IPS DF 6.9 (cell line): ENCODE measurements at regions not wholly inside any gene's neighbourhood (a gene's known extent, or its start where the extent isn't known, plus 50 kb on each side); places are given as distances from the start of the nearest gene placed in this dataset.
A peak's percentile ranks its signal among the peaks of the same experiment; 100 is the strongest.

Experiments
- DNase-seq: peaks from one replicate; pipeline ENCODE4 v3.0.0-alpha.2; 2013; ENCODE audit warnings: low read depth, low spot score
- H3K27ac ChIP-seq: one replicate; pipeline ENCODE4 v1.5.1; 2013; ENCODE audit warnings: low read length, control low read depth
- H3K27me3 ChIP-seq: 2 replicates; pipeline ENCODE4 v1.6.1; 2013; ENCODE audit warnings: mild to moderate bottlenecking, low read length; ENCODE audit not compliant: control insufficient read depth, insufficient read depth
- H3K36me3 ChIP-seq: 2 replicates; pipeline ENCODE4 v1.6.1; 2013; ENCODE audit warnings: low read length; ENCODE audit not compliant: control insufficient read depth, insufficient read depth
- H3K4me1 ChIP-seq: 2 replicates; pipeline ENCODE4 v1.6.1; 2013; ENCODE audit warnings: low read length; ENCODE audit not compliant: control insufficient read depth, insufficient read depth
- H3K4me3 ChIP-seq: 2 replicates; pipeline ENCODE4 v1.5.1; 2013; ENCODE audit warnings: mild to moderate bottlenecking, low read length
- H3K9me3 ChIP-seq: 2 replicates; pipeline ENCODE4 v1.6.1; 2013; ENCODE audit warnings: low read length, inconsistent platforms; ENCODE audit not compliant: control insufficient read depth, insufficient read depth
- WGBS: extraction: QIAGEN DNeasy Blood & Tissue Kit; methylation state at CpG from one replicate; pipeline ENCODE4 v1.1.7; 2013; ENCODE audit warnings: mixed read lengths, missing lambda C conversion rate; ENCODE audit not compliant: insufficient read length, insufficient coverage; 5-methylcytosine and 5-hydroxymethylcytosine counted together

GRCh38 chr9:13606586-13606985 is 327.1 kb upstream of the MPDZ start:
- H3K4me3 ChIP-seq, result no peak overlapping the region
- DNase-seq, result no peak
- no peaks in the 10 kb centered on the region for H3K27me3 ChIP-seq
- peaks cover 1% of the 10 kb centered on the region; the same call in 1 of the 2 replicates for H3K4me1 ChIP-seq
- no peaks in the 10 kb centered on the region for H3K36me3 ChIP-seq
- WGBS, result no CpG with 5 or more reads among the region's 5 CpGs
- H3K9me3 ChIP-seq, result no peaks in the 10 kb centered on the region
- H3K27ac ChIP-seq, result no peak overlapping the region

- DNase-seq, result no peak
- Histone ChIP-seq H3K27me3 (no peaks in the 10 kb centered on the region), H3K27ac (no peak overlapping the region), H3K4me3 (no peak overlapping the region), H3K36me3 (no peaks in the 10 kb centered on the region), H3K4me1 (no peaks in the 10 kb centered on the region; the same call in 1 of the 2 replicates), H3K9me3 (no peaks in the 10 kb centered on the region)
- no CpG with 5 or more reads among the region's 3 CpGs for WGBS
Observed at GRCh38 chr9:13603921-13604320, 324.4 kb upstream of the MPDZ start.

GRCh38 chr9:13598738-13599137 is 319.2 kb upstream of the MPDZ start:
- Histone ChIP-seq H3K4me1 (peaks cover 1% of the 10 kb centered on the region), H3K4me3 (no peak overlapping the region), H3K27ac (no peak overlapping the region), H3K27me3 (no peaks in the 10 kb centered on the region), H3K9me3 (no peaks in the 10 kb centered on the region), H3K36me3 (no peaks in the 10 kb centered on the region)
- no peak for DNase-seq

GRCh38 chr9:13597427-13597826 is 317.9 kb upstream of the MPDZ start:
- no CpG with 5 or more reads among the region's 5 CpGs for whole genome bisulfite sequencing
- H3K27me3 ChIP-seq, result no peaks in the 10 kb centered on the region
- H3K36me3 ChIP-seq, result no peaks in the 10 kb centered on the region
- H3K9me3 ChIP-seq, result no peaks in the 10 kb centered on the region
- H3K27ac ChIP-seq, result no peak overlapping the region
- H3K4me1 ChIP-seq, result peaks cover 1% of the 10 kb centered on the region
- no peak for DNase-seq
- no peak overlapping the region for H3K4me3 ChIP-seq

GRCh38 chr9:13597004-13597403 is 317.5 kb upstream of the MPDZ start:
- Histone ChIP-seq H3K4me1 (peaks cover 1% of the 10 kb centered on the region), H3K4me3 (no peak overlapping the region), H3K27ac (peak overlapping the region; percentile 77), H3K36me3 (no peaks in the 10 kb centered on the region), H3K27me3 (no peaks in the 10 kb centered on the region), H3K9me3 (no peaks in the 10 kb centered on the region)
- no peak for DNase-seq
- no CpG with 5 or more reads among the region's 2 CpGs for WGBS

- no peak overlapping the region for H3K4me3 ChIP-seq
Observed at GRCh38 chr9:13596383-13596970, 317.0 kb upstream of the MPDZ start.

GRCh38 chr9:13590996-13591395 is 311.5 kb upstream of the MPDZ start:
- Histone ChIP-seq H3K9me3 (no peaks in the 10 kb centered on the region), H3K4me3 (no peak overlapping the region), H3K36me3 (no peaks in the 10 kb centered on the region), H3K27ac (no peak overlapping the region), H3K27me3 (no peaks in the 10 kb centered on the region), H3K4me1 (peaks cover 1% of the 10 kb centered on the region)
- no CpG with 5 or more reads among the region's 1 CpG for WGBS
- DNase-seq, result no peak

More at GRCh38 chr9:13596383-13596970, 317.0 kb upstream of the MPDZ start:
- no peak for DNase-seq
- Histone ChIP-seq H3K27me3 (no peaks in the 10 kb centered on the region), H3K36me3 (no peaks in the 10 kb centered on the region), H3K27ac (peak overlapping the region; percentile 77), H3K9me3 (no peaks in the 10 kb centered on the region), H3K4me1 (peaks cover 1% of the 10 kb centered on the region)
- WGBS, result no CpG with 5 or more reads among the region's 4 CpGs

- no peak overlapping the region for H3K27ac ChIP-seq
Observed at GRCh38 chr9:13589034-13589737, 309.7 kb upstream of the MPDZ start.

GRCh38 chr9:13588151-13589033 is 308.9 kb upstream of the MPDZ start:
- peaks cover 1% of the 10 kb centered on the region; the same call in 1 of the 2 replicates for H3K4me1 ChIP-seq
- no peaks in the 10 kb centered on the region for H3K27me3 ChIP-seq
- no peak overlapping the region for H3K27ac ChIP-seq
- H3K36me3 ChIP-seq, result no peaks in the 10 kb centered on the region
- H3K4me3 ChIP-seq, result no peak overlapping the region
- no CpG with 5 or more reads among the region's 6 CpGs for WGBS
- no peaks in the 10 kb centered on the region for H3K9me3 ChIP-seq
- DNase-seq, result no peak

More at GRCh38 chr9:13589034-13589737, 309.7 kb upstream of the MPDZ start:
- no CpG with 5 or more reads among the region's 2 CpGs for WGBS
- no peak for DNase-seq
- peaks cover 1% of the 10 kb centered on the region; the same call in 1 of the 2 replicates for H3K4me1 ChIP-seq
- H3K36me3 ChIP-seq, result no peaks in the 10 kb centered on the region
- H3K27me3 ChIP-seq, result no peaks in the 10 kb centered on the region
- no peak overlapping the region for H3K4me3 ChIP-seq
- no peaks in the 10 kb centered on the region for H3K9me3 ChIP-seq

- WGBS, result no CpG with 5 or more reads among the region's 9 CpGs
- Histone ChIP-seq H3K4me3 (no peak overlapping the region), H3K27me3 (no peaks in the 10 kb centered on the region), H3K36me3 (no peaks in the 10 kb centered on the region), H3K27ac (no peak overlapping the region), H3K9me3 (no peaks in the 10 kb centered on the region), H3K4me1 (peaks cover 1% of the 10 kb centered on the region; the same call in 1 of the 2 replicates)
- no peak for DNase-seq
Observed at GRCh38 chr9:13587571-13587970, 308.1 kb upstream of the MPDZ start.
